CD14-positive monocyte (primary cell): ENCODE measurements at regions not wholly inside any gene's neighbourhood (a gene's known extent, or its start where the extent isn't known, plus 50 kb on each side); places are given as distances from the start of the nearest gene placed in this dataset.
"Not testable (repeated sequence)": the region's sequence is repeated elsewhere in the genome, so short reads cannot be mapped to it uniquely, and the experiment has no call there.

ENCODE experiments used
- DNase-seq, 3 donors: peaks; one replicate each; pipeline ENCODE4 v3.0.0-alpha.2; 2011 to 2022
- H2AFZ ChIP-seq: 2 replicates; pipeline ENCODE4 v1.6.0; 2012; ENCODE audit warnings: mild to moderate bottlenecking, low read depth, low read length, inconsistent platforms; ENCODE audit not compliant: insufficient read depth, poor library complexity, severe bottlenecking
- H3K27ac ChIP-seq, 2 donors: 1 replicate in 1 of 2; 2 replicates in 1 of 2; pipeline ENCODE4 v1.5.1; 2012 to 2013; ENCODE audit warnings: low read length in 2 of 2, control low read depth in 1 of 2, inconsistent platforms in 1 of 2, low read depth in 1 of 2, mild to moderate bottlenecking in 1 of 2
- H3K27me3 ChIP-seq, 2 donors: one replicate each; pipeline versions ENCODE4 v1.6.0 to v1.6.1; 2011 to 2013; ENCODE audit warnings: low read length in 2 of 2; ENCODE audit not compliant: control insufficient read depth in 2 of 2, insufficient read depth in 2 of 2
- H3K36me3 ChIP-seq, 2 donors: replicated peaks in 1 of 2; 1 replicate in 1 of 2; 2 replicates in 1 of 2; pipeline versions ENCODE4 v1.5.1 to v1.6.1; 2012 to 2013; ENCODE audit warnings: low read length in 2 of 2, control low read depth in 1 of 2, inconsistent platforms in 1 of 2, mild to moderate bottlenecking in 1 of 2; ENCODE audit not compliant: insufficient read depth in 2 of 2, control insufficient read depth in 1 of 2
- H3K4me1 ChIP-seq, 2 donors: 1 replicate in 1 of 2; 2 replicates in 1 of 2; pipeline versions ENCODE4 v1.5.1 to v1.6.1; 2012 to 2013; ENCODE audit warnings: low read length in 2 of 2, control low read depth in 1 of 2, inconsistent platforms in 1 of 2, mild to moderate bottlenecking in 1 of 2, moderate library complexity in 1 of 2; ENCODE audit not compliant: insufficient read depth in 2 of 2, control insufficient read depth in 1 of 2
- H3K4me2 ChIP-seq: replicated peaks from 2 replicates; pipeline ENCODE3; 2012; ENCODE audit warnings: low read length, moderate library complexity, mild to moderate bottlenecking; ENCODE audit not compliant: poor library complexity, severe bottlenecking; ENCODE audit errors: extremely low read depth
- H3K4me3 ChIP-seq, 3 experiments: fragments of 200-600 bp in 1 of 3; sonication (generic) in 1 of 3; replicated peaks in 1 of 3; 1 replicate in 2 of 3; 2 replicates in 1 of 3; pipeline ENCODE4 v1.5.1; 2011 to 2013; ENCODE audit warnings: low read length in 3 of 3, mild to moderate bottlenecking in 3 of 3, control low read depth in 2 of 3, low read depth in 2 of 3, inconsistent platforms in 1 of 3, moderate library complexity in 1 of 3
- H3K79me2 ChIP-seq: 2 replicates; pipeline ENCODE4 v1.6.0; 2012; ENCODE audit warnings: mild to moderate bottlenecking, control low read depth, inconsistent platforms, low read length, moderate library complexity; ENCODE audit not compliant: insufficient read depth
- H3K9ac ChIP-seq: 2 replicates; pipeline ENCODE4 v1.6.0; 2017; ENCODE audit warnings: low read length, mild to moderate bottlenecking; ENCODE audit not compliant: insufficient read depth, poor library complexity, severe bottlenecking
- H3K9me3 ChIP-seq, 2 donors: replicated peaks in 1 of 2; 1 replicate in 1 of 2; 2 replicates in 1 of 2; pipeline versions ENCODE4 v1.5.1 to v1.6.1; 2012 to 2013; ENCODE audit warnings: low read length in 2 of 2, control low read depth in 1 of 2; ENCODE audit not compliant: control insufficient read depth in 1 of 2, insufficient read depth in 1 of 2
- H4K20me1 ChIP-seq: 2 replicates; pipeline ENCODE4 v1.6.0; 2012; ENCODE audit warnings: mild to moderate bottlenecking, low read length, control low read depth, moderate library complexity; ENCODE audit not compliant: insufficient read depth
- H3K27ac Mint-ChIP-seq, 7 donors: one replicate each; pipeline ENCODE4 v1.8.0; 2020; ENCODE audit warnings: mild to moderate bottlenecking in 7 of 7, mixed read lengths in 7 of 7, moderate library complexity in 6 of 7, inconsistent platforms in 2 of 7
- H3K27me3 Mint-ChIP-seq, 3 donors: one replicate each; pipeline ENCODE4 v1.8.0; 2021 to 2022; ENCODE audit warnings: low read depth in 3 of 3, mild to moderate bottlenecking in 3 of 3, mixed read lengths in 3 of 3, moderate library complexity in 3 of 3, inconsistent platforms in 1 of 3
- H3K36me3 Mint-ChIP-seq, 2 donors: one replicate each; pipeline ENCODE4 v1.8.0; 2020; ENCODE audit warnings: mixed read lengths in 2 of 2, inconsistent platforms in 1 of 2, mild to moderate bottlenecking in 1 of 2
- H3K4me1 Mint-ChIP-seq: one replicate; pipeline ENCODE4 v1.8.0; 2020; ENCODE audit warnings: mild to moderate bottlenecking, mixed read lengths
- H3K4me3 Mint-ChIP-seq, 2 donors: one replicate each; pipeline ENCODE4 v1.8.0; 2020; ENCODE audit warnings: mild to moderate bottlenecking in 2 of 2, mixed read lengths in 2 of 2, moderate library complexity in 1 of 2
- H3K9me3 Mint-ChIP-seq, 7 donors: one replicate each; pipeline ENCODE4 v1.8.0; 2020 to 2022; ENCODE audit warnings: mixed read lengths in 7 of 7, mild to moderate bottlenecking in 6 of 7, moderate library complexity in 6 of 7, inconsistent platforms in 2 of 7
- CTCF ChIP-seq: fragments of 200-600 bp; IDR thresholded peaks from one replicate; pipeline ENCODE4 v1.8.0; 2022; ENCODE audit warnings: antibody characterized with exemption, mild to moderate bottlenecking
- WGBS: methylation state at CpG from one replicate; pipeline ENCODE4 v1.1.5; 2013; ENCODE audit warnings: missing lambda C conversion rate; ENCODE audit not compliant: insufficient coverage; 5-methylcytosine and 5-hydroxymethylcytosine counted together
- intact Hi-C, 2 donors: fragments of 100-400 bp; cut with micrococcal nuclease; formaldehyde crosslinking; loops; one replicate each; pipeline versions ENCODE4 v1.15.0 to v1.15.1; 2023

GRCh38 chr7:42639930-42640329 is 271.9 kb downstream of the C7orf25 start:
- peaks cover 5 to 12% (median 10%) of the 10 kb centered on the region in 7 donors for H3K9me3 Mint-ChIP-seq
- intact Hi-C loops = no loop called here
- Histone ChIP-seq H3K27ac (no peak overlapping the region), H3K4me1 (no peaks in the 10 kb centered on the region), H3K4me2 (no peak overlapping the region), H2AFZ (no peak overlapping the region), H4K20me1 (no peaks in the 10 kb centered on the region), H3K27me3 (no peaks in the 10 kb centered on the region), H3K9ac (no peak overlapping the region), H3K79me2 (no peaks in the 10 kb centered on the region), H3K9me3 (peaks cover 3 to 11% of the 10 kb centered on the region in 2 donors), H3K36me3 (no peaks in the 10 kb centered on the region), H3K4me3 (no peak overlapping the region)
- H3K4me3 Mint-ChIP-seq = no peak overlapping the region
- TF ChIP-seq CTCF = no peak
- peaks cover 0 to 8% (median 7%) of the 10 kb centered on the region in 3 donors for H3K27me3 Mint-ChIP-seq
- no peak for DNase-seq
- no peaks in the 10 kb centered on the region for H3K4me1 Mint-ChIP-seq
- no peaks in the 10 kb centered on the region for H3K36me3 Mint-ChIP-seq
- no peak overlapping the region for H3K27ac Mint-ChIP-seq
- WGBS = 100% methylated on average over 4 of the region's 5 CpGs

- H3K79me2 ChIP-seq, H3K9ac ChIP-seq, H3K4me1 Mint-ChIP-seq, H3K4me3 Mint-ChIP-seq, H4K20me1 ChIP-seq, H3K36me3 ChIP-seq, H3K4me3 ChIP-seq, H3K27me3 Mint-ChIP-seq, H3K27ac ChIP-seq, H3K36me3 Mint-ChIP-seq, H2AFZ ChIP-seq, H3K27ac Mint-ChIP-seq, H3K4me2 ChIP-seq, H3K9me3 ChIP-seq, intact Hi-C loops, DNase-seq, H3K27me3 ChIP-seq, H3K9me3 Mint-ChIP-seq, H3K4me1 ChIP-seq: not testable (repeated sequence)
- 93% methylated on average over 4 of the region's 11 CpGs for WGBS
Observed at GRCh38 chr7:42636380-42636779, 275.5 kb downstream of the C7orf25 start.
